Osteocyte (in vitro differentiated cells): ENCODE measurements at regions not wholly inside any gene's neighbourhood (a gene's known extent, or its start where the extent isn't known, plus 50 kb on each side); places are given as distances from the start of the nearest gene placed in this dataset.

Experiments used
- DNase-seq: peaks from one replicate; pipeline ENCODE4 v3.0.0; 2021; ENCODE audit warnings: mixed read lengths; ENCODE audit not compliant: unreplicated experiment; ENCODE audit errors: extremely low spot score
- H3K27ac Mint-ChIP-seq: one replicate; pipeline ENCODE4 v1.8.0; 2021; ENCODE audit warnings: mild to moderate bottlenecking, mixed read lengths; ENCODE audit not compliant: unreplicated experiment
- H3K27me3 Mint-ChIP-seq: one replicate; pipeline ENCODE4 v1.8.0; 2021; ENCODE audit warnings: mixed read lengths; ENCODE audit not compliant: unreplicated experiment
- H3K36me3 Mint-ChIP-seq: one replicate; pipeline ENCODE4 v1.8.0; 2021; ENCODE audit warnings: mixed read lengths; ENCODE audit not compliant: unreplicated experiment
- H3K4me1 Mint-ChIP-seq: one replicate; pipeline ENCODE4 v1.8.0; 2021; ENCODE audit warnings: mixed read lengths; ENCODE audit not compliant: unreplicated experiment
- H3K4me3 Mint-ChIP-seq: one replicate; pipeline ENCODE4 v1.8.0; 2021; ENCODE audit warnings: mild to moderate bottlenecking, moderate library complexity, mixed read lengths; ENCODE audit not compliant: unreplicated experiment
- H3K9me3 Mint-ChIP-seq: one replicate; pipeline ENCODE4 v1.8.0; 2021; ENCODE audit warnings: mixed read lengths; ENCODE audit not compliant: unreplicated experiment
- TF ChIP-seq, protein P1 (sequence below): fragments of 200-600 bp; sonication (generic); IDR thresholded peaks from 2 replicates; pipeline ENCODE4 v1.5.0; 2021; ENCODE audit warnings: antibody characterized with exemption, mild to moderate bottlenecking, moderate library complexity

DNA sequence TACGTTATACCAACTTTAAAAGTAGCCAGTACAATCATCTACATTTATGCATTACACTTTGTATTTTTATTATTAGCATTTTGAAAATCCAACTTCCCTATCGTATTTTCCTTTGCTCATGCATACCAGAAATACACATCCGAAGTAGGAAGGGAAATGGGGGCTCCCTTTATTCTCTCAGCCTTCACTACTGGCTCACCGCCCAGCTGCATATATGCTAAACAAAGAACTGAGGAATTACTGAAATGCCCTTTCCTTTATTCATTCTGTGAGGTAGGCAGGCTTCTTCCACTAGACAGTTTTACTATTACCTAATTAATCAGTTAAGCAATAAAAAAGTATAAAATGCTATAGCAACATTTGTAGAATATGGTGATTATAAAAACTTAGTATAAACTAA lies 291.6 kb downstream of the KLF12 start:
- H3K27ac Mint-ChIP-seq, result no peak overlapping the region
- no peak for DNase-seq
- peaks cover 18% of the 10 kb centered on the region for H3K36me3 Mint-ChIP-seq
- peaks cover 6% of the 10 kb centered on the region for H3K9me3 Mint-ChIP-seq
- no peaks in the 10 kb centered on the region for H3K27me3 Mint-ChIP-seq
- TF ChIP-seq, protein P1, sequence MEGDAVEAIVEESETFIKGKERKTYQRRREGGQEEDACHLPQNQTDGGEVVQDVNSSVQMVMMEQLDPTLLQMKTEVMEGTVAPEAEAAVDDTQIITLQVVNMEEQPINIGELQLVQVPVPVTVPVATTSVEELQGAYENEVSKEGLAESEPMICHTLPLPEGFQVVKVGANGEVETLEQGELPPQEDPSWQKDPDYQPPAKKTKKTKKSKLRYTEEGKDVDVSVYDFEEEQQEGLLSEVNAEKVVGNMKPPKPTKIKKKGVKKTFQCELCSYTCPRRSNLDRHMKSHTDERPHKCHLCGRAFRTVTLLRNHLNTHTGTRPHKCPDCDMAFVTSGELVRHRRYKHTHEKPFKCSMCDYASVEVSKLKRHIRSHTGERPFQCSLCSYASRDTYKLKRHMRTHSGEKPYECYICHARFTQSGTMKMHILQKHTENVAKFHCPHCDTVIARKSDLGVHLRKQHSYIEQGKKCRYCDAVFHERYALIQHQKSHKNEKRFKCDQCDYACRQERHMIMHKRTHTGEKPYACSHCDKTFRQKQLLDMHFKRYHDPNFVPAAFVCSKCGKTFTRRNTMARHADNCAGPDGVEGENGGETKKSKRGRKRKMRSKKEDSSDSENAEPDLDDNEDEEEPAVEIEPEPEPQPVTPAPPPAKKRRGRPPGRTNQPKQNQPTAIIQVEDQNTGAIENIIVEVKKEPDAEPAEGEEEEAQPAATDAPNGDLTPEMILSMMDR, result no peak
- peaks cover 15% of the 10 kb centered on the region for H3K4me1 Mint-ChIP-seq
- H3K4me3 Mint-ChIP-seq, result no peak overlapping the region

DNA sequence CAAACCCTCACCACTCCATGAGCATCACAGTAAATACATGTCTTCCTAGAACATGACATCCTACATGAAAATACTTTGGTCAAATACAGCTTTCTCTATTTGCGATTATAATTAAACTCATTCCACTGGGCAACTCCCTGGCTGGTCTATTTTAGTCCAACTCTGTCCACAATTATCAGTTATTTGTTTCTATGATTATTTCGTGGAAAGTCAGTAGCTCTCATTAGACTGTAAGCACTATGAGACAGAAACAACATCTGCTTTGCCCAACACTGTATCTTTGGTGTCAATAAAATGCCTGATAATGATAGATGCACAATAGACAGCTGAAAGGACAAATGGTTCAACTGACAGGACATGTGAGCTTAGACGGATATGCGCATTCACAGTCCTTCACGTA lies 292.0 kb downstream of the KLF12 start:
- TF ChIP-seq, protein P1, result no peak
- Mint-ChIP-seq H3K9me3 (peaks cover 6% of the 10 kb centered on the region), H3K36me3 (peaks cover 18% of the 10 kb centered on the region), H3K27me3 (no peaks in the 10 kb centered on the region), H3K4me3 (no peak overlapping the region), H3K27ac (no peak overlapping the region), H3K4me1 (peaks cover 13% of the 10 kb centered on the region)
- no peak for DNase-seq

DNA sequence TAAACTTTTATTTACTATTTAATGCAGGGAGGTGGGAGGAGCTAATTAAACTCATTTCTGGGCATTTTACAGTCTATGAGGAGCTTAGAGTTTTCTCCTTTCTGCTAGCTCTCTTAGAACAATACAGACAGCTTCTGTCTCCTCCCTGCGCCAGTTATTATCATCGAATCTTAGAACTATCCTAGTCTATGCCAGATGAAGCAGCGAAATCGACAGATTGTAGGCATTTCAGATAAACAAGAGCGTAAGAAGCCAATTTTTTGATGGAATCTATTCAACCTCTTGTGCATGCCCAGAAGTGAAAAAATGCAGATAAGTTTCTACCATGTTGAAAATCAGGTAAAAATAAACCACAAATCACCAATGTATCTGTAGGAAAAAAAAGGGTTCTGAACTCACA lies 297.1 kb downstream of the KLF12 start:
- no peak overlapping the region for H3K4me3 Mint-ChIP-seq
- DNase-seq, result no peak

DNA sequence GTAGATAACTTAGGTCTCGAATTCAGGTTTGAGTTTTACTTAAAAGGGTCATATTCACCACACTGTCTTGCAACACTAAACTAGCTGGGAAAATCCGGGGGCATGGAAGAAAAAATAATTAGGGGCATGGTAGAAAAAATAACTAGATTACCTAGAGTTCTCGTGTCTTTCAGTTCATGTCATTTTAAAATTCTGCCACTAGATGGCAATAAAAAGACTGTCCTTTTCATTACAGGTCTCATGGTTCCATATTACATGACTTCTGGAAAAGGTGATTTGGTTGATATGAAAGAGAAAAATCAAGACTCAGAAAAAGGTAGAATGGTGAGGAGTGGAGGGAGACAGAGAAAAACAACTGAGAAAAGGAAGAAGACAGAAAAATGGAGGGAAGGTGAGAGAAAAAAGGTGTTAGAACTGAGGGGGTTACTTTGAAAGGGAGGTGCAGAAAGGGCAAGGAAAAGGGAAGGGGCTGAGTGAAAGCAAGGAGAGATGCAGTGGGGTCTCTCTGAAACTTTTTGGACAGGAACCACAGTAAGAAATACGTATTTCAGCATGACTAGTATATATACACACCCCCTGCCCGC lies 299.0 kb downstream of the KLF12 start:
- Mint-ChIP-seq H3K9me3 (no peaks in the 10 kb centered on the region), H3K27ac (no peak overlapping the region), H3K4me1 (peaks cover 10% of the 10 kb centered on the region), H3K27me3 (no peaks in the 10 kb centered on the region), H3K4me3 (no peak overlapping the region), H3K36me3 (peaks cover 3% of the 10 kb centered on the region)
- DNase-seq, result no peak
- TF ChIP-seq, protein P1, result peak; percentile 68

More for the DNA sequence above, 297.1 kb downstream of the KLF12 start:
- no peak overlapping the region for H3K27ac Mint-ChIP-seq
- H3K36me3 Mint-ChIP-seq, result peaks cover 6% of the 10 kb centered on the region
- peaks cover 8% of the 10 kb centered on the region for H3K4me1 Mint-ChIP-seq
- H3K27me3 Mint-ChIP-seq, result no peaks in the 10 kb centered on the region
- no peaks in the 10 kb centered on the region for H3K9me3 Mint-ChIP-seq
- TF ChIP-seq, protein P1, result no peak

DNA sequence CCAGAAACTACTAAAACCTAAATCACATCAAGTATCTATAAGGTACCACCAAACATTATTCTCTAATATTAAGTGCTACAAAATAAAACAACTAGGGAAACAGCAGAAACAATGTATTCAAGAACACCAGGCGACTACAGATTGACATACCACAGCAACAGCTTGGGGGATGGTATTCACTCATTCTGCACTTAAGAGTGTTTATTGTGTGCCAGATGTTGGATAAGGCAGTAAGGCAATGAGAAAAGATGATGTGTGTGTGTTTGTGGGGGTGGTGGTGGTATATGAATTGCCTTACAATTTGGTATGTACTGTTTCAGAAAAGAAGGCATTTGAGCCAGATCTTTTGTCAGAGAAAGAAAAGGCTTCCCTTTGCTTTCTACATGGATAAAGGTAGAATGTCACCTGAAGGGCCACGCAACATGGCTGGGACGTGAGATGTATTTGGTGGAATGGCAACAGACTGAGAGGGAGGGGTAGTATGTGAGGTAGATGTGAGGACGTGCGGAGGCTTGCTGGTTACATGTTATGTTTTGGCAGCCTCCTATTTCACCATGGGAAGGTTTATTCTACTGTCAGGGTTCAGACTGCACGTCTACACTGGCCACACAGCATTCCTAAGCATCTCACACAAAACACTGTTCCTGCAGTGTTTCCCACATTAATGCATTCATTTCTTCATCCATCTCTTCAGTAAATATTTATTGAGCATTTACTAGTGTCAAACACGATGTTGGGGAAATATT lies 300.7 kb downstream of the KLF12 start:
- Mint-ChIP-seq H3K27ac (no peak overlapping the region), H3K9me3 (no peaks in the 10 kb centered on the region), H3K36me3 (no peaks in the 10 kb centered on the region), H3K4me3 (no peak overlapping the region), H3K27me3 (no peaks in the 10 kb centered on the region), H3K4me1 (peaks cover 9% of the 10 kb centered on the region)
- no peak for DNase-seq
- TF ChIP-seq, protein P1, result no peak
